HepG2 (cell line): ENCODE measurements at regions not wholly inside any gene's neighbourhood (a gene's known extent, or its start where the extent isn't known, plus 50 kb on each side); places are given as distances from the start of the nearest gene placed in this dataset.

Experiments
- KDM4B ChIP-seq: sonication (generic); formaldehyde crosslinking; IDR thresholded peaks from 2 replicates; pipeline ENCODE4 v1.4.0; 2020; ENCODE audit warnings: missing genetic modification reagents
- MIXL1 ChIP-seq: IDR thresholded peaks from 2 replicates; pipeline ENCODE4 v1.6.1; 2016
- TBX3 ChIP-seq: fragments of 450-650 bp; IDR thresholded peaks from 2 replicates; pipeline ENCODE4 v1.6.1; 2017; ENCODE audit warnings: antibody characterized with exemption, mild to moderate bottlenecking, inconsistent platforms, borderline replicate concordance
- ZNF670 ChIP-seq: sonication (generic); formaldehyde crosslinking; IDR thresholded peaks from 2 replicates; pipeline ENCODE4 v1.8.0; 2022; ENCODE audit warnings: mild to moderate bottlenecking, missing genetic modification reagents, borderline replicate concordance

DNA sequence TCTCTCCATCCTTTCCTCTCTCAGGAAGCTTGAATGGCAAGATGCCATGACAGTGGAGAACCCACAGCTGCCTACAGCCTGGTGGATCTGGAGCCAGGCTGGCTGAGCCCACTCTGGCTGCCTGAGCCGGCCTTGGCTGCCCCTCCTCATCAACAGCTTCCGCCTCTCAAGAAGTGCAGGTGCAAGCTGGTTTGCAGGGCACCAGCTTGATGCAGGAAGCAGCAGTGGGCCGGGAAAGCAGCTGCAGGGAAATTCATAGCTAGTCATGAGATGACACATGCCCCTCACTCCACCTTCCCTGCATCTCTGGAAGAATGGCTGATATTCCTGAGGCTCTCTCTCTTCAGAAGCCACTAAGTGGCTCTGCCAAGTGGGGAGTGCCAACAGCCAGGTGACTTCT is 289.1 kb downstream of the RPS29 start:
- TF ChIP-seq KDM4B = no peak
- no peak for TF ChIP-seq ZNF670 (CRISPR knock-in tag)
- TF ChIP-seq TBX3 = no peak
- TF ChIP-seq MIXL1 (CRISPR knock-in tag) = no peak
